Heart right ventricle (tissue), 16 donors: ENCODE measurements at regions not wholly inside any gene's neighbourhood (a gene's known extent, or its start where the extent isn't known, plus 50 kb on each side); places are given as distances from the start of the nearest gene placed in this dataset.
A peak's percentile ranks its signal among the peaks of the same experiment; 100 is the strongest.

Experiments
- ATAC-seq, 8 donors: fragments of 200-7000 bp; cut with Tn5 transposase; one replicate each; pipeline ENCODE4 v1.9.1; 2020; ENCODE audit warnings: mild to moderate bottlenecking in 8 of 8, moderate library complexity in 8 of 8, moderate number of reproducible peaks in 1 of 8
- DNase-seq, 2 donors: peaks; one replicate each; pipeline ENCODE4 v3.0.0-alpha.2; 2020
- H3K27ac ChIP-seq, 10 donors: fragments of 200-600 bp; sonication (generic) in 2 of 10; one replicate each; pipeline versions ENCODE4 v1.5.0 to v1.8.0; 2020 to 2022; ENCODE audit warnings: mild to moderate bottlenecking in 3 of 10
- H3K27me3 ChIP-seq, 7 donors: fragments of 200-600 bp; one replicate each; pipeline ENCODE4 v1.8.0; 2021 to 2022; ENCODE audit warnings: mild to moderate bottlenecking in 2 of 7
- H3K36me3 ChIP-seq, 9 donors: fragments of 200-600 bp; sonication (generic) in 1 of 9; one replicate each; pipeline versions ENCODE4 v1.5.0 to v1.8.0; 2020 to 2022; ENCODE audit warnings: mild to moderate bottlenecking in 2 of 9
- H3K4me1 ChIP-seq, 9 donors: fragments of 200-600 bp; sonication (generic) in 1 of 9; one replicate each; pipeline versions ENCODE4 v1.5.0 to v1.8.0; 2020 to 2022; ENCODE audit warnings: mild to moderate bottlenecking in 4 of 9
- H3K4me3 ChIP-seq, 10 donors: fragments of 200-600 bp; sonication (generic) in 2 of 10; one replicate each; pipeline versions ENCODE4 v1.5.0 to v1.8.0; 2020 to 2022; ENCODE audit warnings: mild to moderate bottlenecking in 7 of 10, moderate library complexity in 2 of 10
- H3K9me3 ChIP-seq, 11 donors: fragments of 200-600 bp in 10 of 11; sonication (generic) in 2 of 11; one replicate each; pipeline versions ENCODE4 v1.5.0 to v1.8.0; 2013 to 2022; ENCODE audit warnings: mild to moderate bottlenecking in 2 of 11, control low read depth in 1 of 11, moderate library complexity in 1 of 11
- WGBS, 2 donors: extraction: QIAGEN DNeasy Blood & Tissue Kit; methylation state at CpG; one replicate each; pipeline ENCODE4 v1.1.7; 2013; ENCODE audit warnings: inconsistent platforms in 1 of 2; 5-methylcytosine and 5-hydroxymethylcytosine counted together
- intact Hi-C, 10 donors: fragments of 100-400 bp; cut with DNase I; formaldehyde crosslinking; loops; one replicate each; pipeline versions ENCODE4 v1.11.1 to v1.14.2; 2022
- TF ChIP-seq, protein P1 (sequence below), 9 donors: fragments of 200-600 bp; sonication (generic) in 2 of 9; IDR thresholded peaks; one replicate each; pipeline versions ENCODE4 v1.5.0 to v1.8.0; 2021 to 2022; ENCODE audit warnings: antibody characterized with exemption in 9 of 9, mild to moderate bottlenecking in 5 of 9, moderate library complexity in 1 of 9
- donor health status: Arrhythmogenic right ventricular cardiomyopathy.
- donor health status: ischemic (EF 13 %, LVEDD 7.1; RV severe dilation, severe dysfunction).
- donor health status: healthy with polysubstance abuse.
- donor health status: DM: no; HTN: yes; CAD: no.
- donor health status: DM: no; HTN: no; CAD: no.
- donor health status: ischemic (EF 25% LVEDD 6.9; RV normal size, moderate dysfunction).
- donor health status: ischemic (EF 25% LVEDD 5.7; RV mildly dilated, moderate dysfunction).
- donor health status: healthy.
- donor health status: DM: yes; HTN: yes; CAD: no.
- donor health status: Ischemic cardiomyopathy.
- donor health status: ischemic (EF 35%, LVEDD 5.7; RV mildly dilated, moderate dysfunction).
- donor health status: nonischemic (EF 11% LVEDD 7.7; RV severe dilation, severe dysfunction).
- donor health status: DM: yes; HTN: yes; CAD: no.
- donor health status: PGD.
- donor health status: ischemic (EF 29% LVEDD 5.4; RV normal size, mild dysfunction).
- donor health status: nonischemic (EF 23%, LVEDD 6.1; RV moderate dilation, normal function).

DNA sequence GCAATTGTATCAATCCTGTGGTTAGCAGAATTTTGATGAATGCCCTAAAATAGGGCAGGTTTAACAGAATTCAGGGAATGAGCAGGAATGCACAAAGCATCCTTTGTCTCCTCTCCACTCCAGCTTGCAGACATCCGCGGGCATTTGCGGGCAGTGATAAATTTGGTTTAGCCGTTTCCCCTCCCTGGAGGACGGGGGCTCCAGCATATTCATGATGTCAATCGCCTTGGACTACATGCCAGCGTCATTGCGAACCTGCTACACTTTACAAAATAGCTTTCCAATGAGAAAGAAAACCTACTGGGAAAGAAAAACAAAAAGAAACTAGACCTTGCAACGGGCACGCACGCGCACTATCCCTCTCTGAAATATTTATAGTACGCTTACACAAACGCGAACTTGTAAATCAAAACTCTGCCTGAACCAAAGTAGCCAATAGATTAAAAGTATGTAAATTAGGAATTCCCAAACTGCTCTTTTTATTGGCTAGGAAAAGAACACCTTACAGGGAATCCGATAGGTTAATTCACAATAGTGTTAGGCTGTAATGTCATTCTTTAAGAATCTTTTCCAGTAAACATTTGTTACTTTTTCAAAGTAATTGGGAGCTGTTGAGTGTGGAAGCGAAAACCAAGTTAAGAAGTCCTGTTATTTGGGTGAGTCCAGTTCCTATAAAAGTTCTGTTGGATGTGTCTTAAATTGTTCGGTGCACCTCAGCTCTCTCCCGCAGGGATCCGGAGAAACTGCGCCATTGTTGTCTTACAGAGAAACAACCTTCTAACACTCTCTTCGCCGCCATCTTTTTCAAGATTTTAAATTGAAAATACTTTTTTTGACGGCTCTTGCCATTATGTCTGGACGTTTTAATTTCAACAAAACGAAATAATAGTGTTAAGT lies 136.7 kb downstream of the HFE start:
- intact Hi-C loops, result loop anchor here in 2 of 10 donors (5.0 kb wide), 2 partner anchors 48 to 63 kb away; a partner anchor contains a TSS
- H3K36me3 ChIP-seq, result peaks cover 0 to 5% (median 0%) of the 10 kb centered on the region in 9 donors
- ATAC-seq (peak; percentile 82 to 95 (median 92)), DNase-seq (peak in 1 of 2 donors; percentile 72)
- peaks cover 0 to 53% (median 12%) of the 10 kb centered on the region in 7 donors for H3K27me3 ChIP-seq
- 1% methylated on average over 26 of the region's 26 CpGs for WGBS, 2 donors
- peak overlapping the region; percentile 69 to 93 (median 87) for H3K27ac ChIP-seq
- peak overlapping the region; percentile 7 to 65 (median 54) for H3K4me3 ChIP-seq
- TF ChIP-seq, protein P1, sequence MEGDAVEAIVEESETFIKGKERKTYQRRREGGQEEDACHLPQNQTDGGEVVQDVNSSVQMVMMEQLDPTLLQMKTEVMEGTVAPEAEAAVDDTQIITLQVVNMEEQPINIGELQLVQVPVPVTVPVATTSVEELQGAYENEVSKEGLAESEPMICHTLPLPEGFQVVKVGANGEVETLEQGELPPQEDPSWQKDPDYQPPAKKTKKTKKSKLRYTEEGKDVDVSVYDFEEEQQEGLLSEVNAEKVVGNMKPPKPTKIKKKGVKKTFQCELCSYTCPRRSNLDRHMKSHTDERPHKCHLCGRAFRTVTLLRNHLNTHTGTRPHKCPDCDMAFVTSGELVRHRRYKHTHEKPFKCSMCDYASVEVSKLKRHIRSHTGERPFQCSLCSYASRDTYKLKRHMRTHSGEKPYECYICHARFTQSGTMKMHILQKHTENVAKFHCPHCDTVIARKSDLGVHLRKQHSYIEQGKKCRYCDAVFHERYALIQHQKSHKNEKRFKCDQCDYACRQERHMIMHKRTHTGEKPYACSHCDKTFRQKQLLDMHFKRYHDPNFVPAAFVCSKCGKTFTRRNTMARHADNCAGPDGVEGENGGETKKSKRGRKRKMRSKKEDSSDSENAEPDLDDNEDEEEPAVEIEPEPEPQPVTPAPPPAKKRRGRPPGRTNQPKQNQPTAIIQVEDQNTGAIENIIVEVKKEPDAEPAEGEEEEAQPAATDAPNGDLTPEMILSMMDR (IDR thresholded peaks at IDR 0.05), result no peak
- H3K9me3 ChIP-seq, result peaks cover 0 to 16% (median 0%) of the 10 kb centered on the region in 11 donors
- H3K4me1 ChIP-seq, result peaks cover 0 to 20% (median 7%) of the 10 kb centered on the region in 9 donors

DNA sequence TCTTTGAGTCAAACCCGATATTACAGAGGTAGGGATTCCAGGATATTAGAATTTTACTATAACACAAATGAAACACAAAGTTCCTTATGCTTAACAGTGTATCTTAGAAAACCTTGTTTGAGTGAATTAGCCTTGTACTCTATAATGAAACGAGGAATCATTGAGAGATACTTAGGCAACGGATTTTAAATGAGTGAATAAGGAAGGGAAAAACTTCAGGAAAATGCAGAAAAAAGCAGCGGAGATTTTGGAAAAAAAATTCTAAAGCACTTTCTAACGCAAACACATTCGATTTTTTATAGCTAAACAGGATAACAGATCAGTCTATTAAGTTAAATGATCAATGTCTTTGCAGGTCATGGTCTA lies 137.3 kb downstream of the HFE start:
- 4 to 9% methylated on average over 6 of the region's 6 CpGs for WGBS, 2 donors
- peak overlapping the region; percentile 2 to 65 (median 54) for H3K4me3 ChIP-seq
- H3K4me1 ChIP-seq, result peaks cover 0 to 20% (median 7%) of the 10 kb centered on the region in 9 donors
- no peak for DNase-seq
- H3K36me3 ChIP-seq, result peaks cover 0 to 5% (median 0%) of the 10 kb centered on the region in 9 donors
- peak overlapping the region; percentile 69 to 93 (median 87) for H3K27ac ChIP-seq
- intact Hi-C loops, result loop anchor here in 2 of 10 donors (5.0 kb wide), 2 partner anchors 48 to 63 kb away; a partner anchor contains a TSS
- H3K9me3 ChIP-seq, result peaks cover 0 to 16% (median 0%) of the 10 kb centered on the region in 11 donors
- no peak for ATAC-seq
- TF ChIP-seq, protein P1 (IDR thresholded peaks at IDR 0.05), result no peak
- peaks cover 0 to 53% (median 13%) of the 10 kb centered on the region in 7 donors for H3K27me3 ChIP-seq

DNA sequence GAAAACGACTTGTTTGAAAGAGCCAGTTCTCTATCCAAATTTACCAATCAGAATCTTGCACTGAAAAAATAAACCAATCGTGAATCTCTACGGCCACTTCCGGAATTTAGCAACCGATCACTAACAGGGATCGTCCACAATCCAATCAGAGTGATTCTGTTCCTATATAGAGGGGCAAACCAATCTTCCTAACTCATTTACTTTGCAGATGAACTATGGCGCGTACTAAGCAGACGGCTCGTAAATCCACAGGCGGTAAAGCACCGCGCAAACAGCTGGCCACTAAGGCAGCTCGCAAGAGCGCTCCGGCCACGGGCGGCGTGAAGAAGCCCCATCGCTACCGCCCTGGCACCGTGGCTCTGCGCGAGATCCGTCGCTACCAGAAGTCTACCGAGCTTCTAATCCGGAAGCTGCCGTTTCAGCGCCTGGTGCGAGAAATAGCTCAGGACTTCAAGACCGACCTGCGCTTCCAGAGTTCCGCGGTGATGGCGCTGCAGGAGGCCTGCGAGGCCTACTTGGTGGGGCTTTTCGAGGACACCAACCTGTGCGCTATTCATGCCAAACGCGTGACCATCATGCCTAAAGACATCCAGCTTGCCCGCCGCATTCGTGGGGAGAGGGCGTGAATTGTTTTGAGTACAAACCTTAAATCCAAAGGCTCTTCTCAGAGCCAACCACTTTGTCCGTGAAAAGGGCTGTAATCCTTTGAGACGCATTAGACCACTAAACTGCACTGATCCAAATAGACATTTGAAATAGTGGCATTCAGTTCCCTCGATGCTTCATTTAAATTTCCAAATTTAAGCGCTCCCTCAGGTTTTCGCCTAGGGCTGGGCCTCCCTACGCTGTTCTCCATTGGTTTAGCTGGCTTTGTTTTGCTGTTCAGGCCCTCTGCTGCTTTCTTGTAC lies 138.0 kb downstream of the HFE start:
- ATAC-seq (peak; percentile 34 to 70 (median 63)), DNase-seq (no peak)
- Histone ChIP-seq H3K27me3 (peaks cover 0 to 49% (median 15%) of the 10 kb centered on the region in 7 donors), H3K4me3 (peak overlapping the region; percentile 2 to 65 (median 54)), H3K9me3 (peaks cover 0 to 16% (median 0%) of the 10 kb centered on the region in 11 donors), H3K4me1 (peaks cover 0 to 20% (median 7%) of the 10 kb centered on the region in 9 donors), H3K27ac (peak overlapping the region; percentile 69 to 93 (median 87)), H3K36me3 (peaks cover 0 to 5% (median 0%) of the 10 kb centered on the region in 9 donors)
- WGBS, 2 donors, result 25 to 40% methylated on average over 51 of the region's 51 CpGs
- intact Hi-C loops, result loop anchor here in 2 of 10 donors (5.0 kb wide), 2 partner anchors 47 to 62 kb away; a partner anchor contains a TSS
- TF ChIP-seq, protein P1 (IDR thresholded peaks at IDR 0.05), result peak in 1 of 9 donors; percentile 5
